GF-D8 (cell line): ENCODE measurements at regions not wholly inside any gene's neighbourhood (a gene's known extent, or its start where the extent isn't known, plus 50 kb on each side); places are given as distances from the start of the nearest gene placed in this dataset.
"Not testable (repeated sequence)": the region's sequence is repeated elsewhere in the genome, so short reads cannot be mapped to it uniquely, and the experiment has no call there.

ENCODE experiments used
- DNase-seq: peaks from one replicate; lab custom pipeline; 2025; lab: John Stamatoyannopoulos, UW

- not testable (repeated sequence) for DNase-seq
These were observed 823.6 kb upstream of the TPTE start for GRCh38 chr21:9697751-9698150.

- not testable (repeated sequence) for DNase-seq
These were observed 816.4 kb upstream of the TPTE start for GRCh38 chr21:9705016-9705415.

- DNase-seq, result not testable (repeated sequence)
These were observed 815.9 kb upstream of the TPTE start for GRCh38 chr21:9705455-9705854.

- not testable (repeated sequence) for DNase-seq
These were observed 796.8 kb upstream of the TPTE start for GRCh38 chr21:9724542-9724941.

GRCh38 chr21:9727187-9727586 is 794.2 kb upstream of the TPTE start:
- DNase-seq, result not testable (repeated sequence)

GRCh38 chr21:9728219-9728992 is 793.0 kb upstream of the TPTE start:
- not testable (repeated sequence) for DNase-seq

GRCh38 chr21:9730866-9731265 is 790.5 kb upstream of the TPTE start:
- DNase-seq, result no peak

GRCh38 chr21:9731317-9731716 is 790.1 kb upstream of the TPTE start:
- DNase-seq, result not testable (repeated sequence)

- not testable (repeated sequence) for DNase-seq
These were observed 788.8 kb upstream of the TPTE start for GRCh38 chr21:9732605-9733004.

- not testable (repeated sequence) for DNase-seq
These were observed 787.4 kb upstream of the TPTE start for GRCh38 chr21:9733761-9734558.

- no peak for DNase-seq
These were observed 785.9 kb upstream of the TPTE start for GRCh38 chr21:9735421-9735961.

GRCh38 chr21:9737301-9737700 is 784.1 kb upstream of the TPTE start:
- DNase-seq, result not testable (repeated sequence)

- DNase-seq, result not testable (repeated sequence)
These were observed 783.4 kb upstream of the TPTE start for GRCh38 chr21:9737871-9738515.

- DNase-seq, result no peak
These were observed 782.9 kb upstream of the TPTE start for GRCh38 chr21:9738527-9738926.

- DNase-seq, result no peak
These were observed 782.1 kb upstream of the TPTE start for GRCh38 chr21:9739240-9739639.

- DNase-seq, result not testable (repeated sequence)
These were observed 781.0 kb upstream of the TPTE start for GRCh38 chr21:9740177-9740941.

GRCh38 chr21:9740991-9741742 is 780.2 kb upstream of the TPTE start:
- DNase-seq, result not testable (repeated sequence)

GRCh38 chr21:9743566-9743965 is 777.8 kb upstream of the TPTE start:
- DNase-seq, result not testable (repeated sequence)

GRCh38 chr21:9744166-9744565 is 777.2 kb upstream of the TPTE start:
- DNase-seq, result not testable (repeated sequence)

GRCh38 chr21:9744593-9744992 is 776.8 kb upstream of the TPTE start:
- not testable (repeated sequence) for DNase-seq
